IgD-negative memory B cell (primary cell): ENCODE measurements at regions not wholly inside any gene's neighbourhood (a gene's known extent, or its start where the extent isn't known, plus 50 kb on each side); places are given as distances from the start of the nearest gene placed in this dataset.
"Not testable (repeated sequence)": the region's sequence is repeated elsewhere in the genome, so short reads cannot be mapped to it uniquely, and the experiment has no call there.

Experiments
- H3K27ac Mint-ChIP-seq, 3 donors: one replicate each; pipeline ENCODE4 v1.8.0; 2020 to 2022; ENCODE audit warnings: mild to moderate bottlenecking in 3 of 3, mixed read lengths in 3 of 3, moderate library complexity in 1 of 3
- H3K27me3 Mint-ChIP-seq: one replicate; pipeline ENCODE4 v1.8.0; 2021; ENCODE audit warnings: mixed read lengths
- H3K36me3 Mint-ChIP-seq: one replicate; pipeline ENCODE4 v1.8.0; 2020; ENCODE audit warnings: mild to moderate bottlenecking, mixed read lengths
- H3K4me1 Mint-ChIP-seq, 3 donors: one replicate each; pipeline ENCODE4 v1.8.0; 2020 to 2022; ENCODE audit warnings: mixed read lengths in 3 of 3, mild to moderate bottlenecking in 1 of 3
- H3K4me3 Mint-ChIP-seq, 4 donors: one replicate each; pipeline ENCODE4 v1.8.0; 2020 to 2022; ENCODE audit warnings: mild to moderate bottlenecking in 4 of 4, mixed read lengths in 4 of 4, moderate library complexity in 3 of 4
- H3K9me3 Mint-ChIP-seq, 3 donors: one replicate each; pipeline ENCODE4 v1.8.0; 2020 to 2021; ENCODE audit warnings: mixed read lengths in 3 of 3, mild to moderate bottlenecking in 1 of 3

DNA sequence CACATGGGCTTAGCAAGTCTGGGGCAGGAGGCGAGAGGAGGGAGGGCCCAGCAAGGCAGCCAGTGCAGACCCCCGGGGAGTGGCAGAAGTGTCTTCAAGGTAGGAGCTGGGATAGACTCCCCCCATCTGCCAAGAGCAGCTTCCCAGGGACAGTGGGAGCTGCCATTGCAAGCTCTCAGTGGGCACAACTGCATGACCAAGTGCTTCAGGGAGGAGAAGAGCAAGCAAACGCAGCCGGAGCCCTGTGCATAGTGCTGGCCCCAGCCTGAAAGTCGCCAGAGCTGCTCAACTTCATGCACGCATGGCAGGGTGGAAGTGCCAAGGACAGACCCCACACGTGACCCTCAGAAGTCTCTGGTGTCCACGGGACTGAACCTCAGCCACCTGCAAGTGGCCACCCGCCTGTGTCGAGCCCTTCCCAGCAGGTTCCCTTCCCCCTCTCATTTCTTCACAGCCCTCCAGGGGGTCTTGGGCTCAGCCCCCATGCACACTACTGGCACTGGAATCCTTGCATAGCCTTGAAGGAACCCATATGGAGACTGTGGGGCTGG, 89.4 kb downstream of the PLXNA1 start:
- Mint-ChIP-seq H3K27me3 (peaks cover 23% of the 10 kb centered on the region), H3K4me1 (peaks cover 0 to 10% (median 6%) of the 10 kb centered on the region in 3 donors), H3K27ac (no peak overlapping the region), H3K4me3 (no peak overlapping the region), H3K9me3 (peaks cover 0 to 7% (median 1%) of the 10 kb centered on the region in 3 donors), H3K36me3 (peaks cover 2% of the 10 kb centered on the region)

DNA sequence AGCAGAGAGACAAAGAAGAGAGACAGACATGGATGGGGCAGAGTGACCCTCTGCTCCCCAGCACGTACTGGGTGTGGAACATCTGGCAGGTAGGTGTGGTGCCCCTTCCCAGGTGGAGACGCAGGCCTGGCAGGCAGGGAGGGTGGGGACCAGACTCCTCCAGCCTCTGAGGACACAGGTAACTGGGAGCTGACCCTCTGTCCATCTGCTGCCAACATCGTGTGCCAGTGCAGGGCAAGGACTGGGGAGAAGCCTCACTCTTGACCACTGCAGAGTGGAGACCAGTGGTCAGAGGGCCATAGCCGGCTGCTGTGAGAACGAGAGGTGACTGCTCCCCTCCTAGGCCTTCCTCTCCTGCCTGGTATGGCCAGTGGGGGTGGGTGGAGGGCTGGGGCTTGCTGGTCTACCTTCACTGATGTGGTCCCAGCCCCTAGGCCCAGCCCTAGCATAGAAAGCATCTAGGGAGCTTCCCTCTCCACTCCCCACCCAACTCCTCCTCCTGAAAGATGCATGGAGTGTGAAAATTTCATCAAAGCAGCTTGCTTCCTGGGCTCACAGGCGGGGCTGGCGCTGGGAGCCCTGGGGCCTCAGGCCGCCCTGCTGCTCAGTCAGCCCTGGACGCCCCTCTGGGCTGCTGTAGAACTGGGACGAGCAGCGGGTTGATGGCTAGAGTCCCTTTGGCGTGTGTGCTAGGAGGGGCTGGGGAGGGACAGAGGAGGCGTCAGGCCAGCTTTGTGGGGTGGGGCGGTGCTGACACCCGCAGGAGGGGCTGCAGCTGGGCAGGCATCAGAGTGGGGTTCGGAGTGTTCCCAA, 90.3 kb downstream of the PLXNA1 start:
- Mint-ChIP-seq H3K27me3 (peaks cover 15% of the 10 kb centered on the region), H3K27ac (no peak overlapping the region), H3K36me3 (peaks cover 2% of the 10 kb centered on the region), H3K4me1 (peaks cover 0 to 10% (median 6%) of the 10 kb centered on the region in 3 donors), H3K9me3 (peaks cover 0 to 7% (median 1%) of the 10 kb centered on the region in 3 donors), H3K4me3 (no peak overlapping the region)

DNA sequence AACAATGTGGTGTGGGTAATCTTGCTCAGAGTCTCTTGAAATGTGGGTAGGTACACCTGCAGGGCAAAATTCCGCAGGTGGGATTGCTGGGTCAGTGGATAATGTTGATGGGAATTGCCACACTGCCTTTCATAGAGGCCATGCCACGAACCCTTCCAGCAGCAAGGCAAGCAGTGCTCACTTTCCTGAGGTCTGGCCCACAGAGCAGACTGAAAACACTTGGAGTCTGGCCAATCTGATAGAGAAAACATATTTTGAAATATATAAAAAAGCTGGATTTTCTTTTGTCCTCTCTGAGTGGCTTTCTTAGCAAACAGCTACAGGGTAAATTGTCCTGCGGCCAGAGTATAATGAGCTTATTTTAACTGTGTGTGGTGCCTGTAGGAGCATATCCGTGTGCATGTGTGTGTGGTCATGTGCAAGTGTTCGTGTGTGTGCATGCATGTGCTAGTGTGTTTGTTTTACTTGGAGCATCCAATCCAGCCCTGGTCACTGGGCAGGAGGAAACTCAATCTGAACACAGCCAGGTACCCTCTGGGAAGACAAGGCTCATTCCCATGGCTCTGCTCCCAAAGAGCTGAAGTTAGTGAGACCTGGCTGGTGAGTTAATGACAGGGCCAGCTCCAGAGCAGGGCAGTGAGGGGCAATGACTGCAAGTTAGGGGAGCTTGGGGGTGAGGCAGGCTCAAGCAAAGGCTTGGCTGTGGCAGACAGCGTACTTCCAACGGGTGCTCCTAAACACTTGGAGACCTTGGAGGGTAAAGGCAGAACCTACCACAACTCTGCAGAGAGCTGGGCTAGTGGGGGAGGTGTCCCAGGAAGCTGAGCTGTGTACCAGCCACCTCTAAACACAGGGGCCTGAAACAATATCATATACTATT, 91.3 kb downstream of the PLXNA1 start:
- Mint-ChIP-seq H3K9me3 (peaks cover 0 to 7% (median 1%) of the 10 kb centered on the region in 3 donors), H3K27ac (no peak overlapping the region), H3K4me3 (peak overlapping the region in 1 of 4 donors; percentile 13), H3K27me3 (peaks cover 9% of the 10 kb centered on the region), H3K4me1 (peaks cover 0 to 10% (median 6%) of the 10 kb centered on the region in 3 donors), H3K36me3 (peaks cover 2% of the 10 kb centered on the region)

DNA sequence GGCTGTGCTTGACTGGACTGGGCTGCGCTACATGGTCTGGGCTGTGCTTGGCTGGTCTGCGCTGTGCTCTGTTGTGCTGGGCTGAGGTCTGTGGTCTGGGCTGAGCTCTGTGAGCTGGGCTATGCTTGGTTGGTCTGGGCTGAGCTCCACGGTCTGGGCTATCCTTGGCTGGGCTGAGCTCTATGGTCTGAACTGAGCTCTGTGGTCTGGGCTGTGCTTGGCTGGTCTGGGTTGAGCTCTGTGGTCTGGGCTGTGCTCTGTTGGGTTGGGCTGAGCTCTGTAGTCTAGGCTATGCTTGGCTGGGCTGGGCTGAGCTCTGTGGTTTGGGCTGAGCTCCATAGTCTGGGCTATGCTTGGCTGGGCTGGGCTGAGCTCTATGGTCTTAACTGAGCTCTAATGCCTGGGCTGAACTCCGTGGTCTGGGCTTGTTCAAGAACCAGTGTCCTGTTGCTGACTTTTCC, 92.0 kb downstream of the PLXNA1 start:
- no peak overlapping the region for H3K27ac Mint-ChIP-seq
- peaks cover 0 to 10% (median 6%) of the 10 kb centered on the region in 3 donors for H3K4me1 Mint-ChIP-seq
- H3K4me3 Mint-ChIP-seq = peak overlapping the region in 2 of 4 donors; percentile 74 to 75
- H3K36me3 Mint-ChIP-seq = peaks cover 2% of the 10 kb centered on the region
- H3K9me3 Mint-ChIP-seq = peaks cover 0 to 7% (median 1%) of the 10 kb centered on the region in 3 donors
- H3K27me3 Mint-ChIP-seq = peaks cover 6% of the 10 kb centered on the region

DNA sequence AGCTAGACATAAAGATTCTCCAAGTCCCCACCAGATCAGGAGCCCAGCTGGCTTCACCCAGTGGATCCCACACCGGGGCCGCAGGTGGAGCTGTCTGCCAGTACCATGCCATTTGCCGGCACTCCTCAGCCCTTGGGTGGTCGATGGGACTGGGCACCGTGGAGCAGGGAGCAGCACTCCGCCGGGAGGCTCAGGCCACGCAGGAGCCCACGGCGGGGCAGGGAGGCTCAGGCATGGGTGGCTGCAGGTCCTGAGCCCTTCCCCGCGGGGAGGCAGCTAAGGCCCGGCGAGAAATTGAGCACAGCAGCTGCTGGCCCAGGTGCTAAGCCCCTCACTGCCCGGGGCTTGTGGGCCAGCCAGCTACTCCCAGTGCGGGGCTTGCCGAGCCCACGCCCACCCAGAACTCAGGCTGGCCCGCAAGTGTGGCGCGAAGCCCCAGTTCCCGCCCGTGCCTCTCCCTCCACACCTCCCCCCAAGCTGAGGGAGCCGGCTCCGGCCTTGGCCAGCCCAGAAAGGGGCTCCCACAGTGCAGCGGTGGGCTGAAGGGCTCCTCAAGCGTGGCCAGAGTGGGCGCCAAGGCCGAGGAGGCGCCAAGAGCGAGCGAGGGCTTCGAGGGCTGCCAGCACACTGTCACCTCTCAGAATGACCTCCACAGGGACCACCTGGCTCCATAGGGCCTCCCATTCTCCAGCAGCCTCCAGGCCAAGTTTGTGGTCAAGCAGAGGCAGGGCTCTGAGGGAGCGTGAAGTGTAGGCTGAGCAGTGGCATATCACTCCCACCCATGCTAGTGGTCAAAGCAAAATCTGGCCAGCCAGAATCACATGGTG, 93.5 kb downstream of the PLXNA1 start:
- not testable (repeated sequence) for H3K9me3 Mint-ChIP-seq, H3K36me3 Mint-ChIP-seq, H3K4me3 Mint-ChIP-seq, H3K27ac Mint-ChIP-seq
- peaks cover 14% of the 10 kb centered on the region for H3K27me3 Mint-ChIP-seq
- peaks cover 0 to 10% (median 6%) of the 10 kb centered on the region in 3 donors for H3K4me1 Mint-ChIP-seq

DNA sequence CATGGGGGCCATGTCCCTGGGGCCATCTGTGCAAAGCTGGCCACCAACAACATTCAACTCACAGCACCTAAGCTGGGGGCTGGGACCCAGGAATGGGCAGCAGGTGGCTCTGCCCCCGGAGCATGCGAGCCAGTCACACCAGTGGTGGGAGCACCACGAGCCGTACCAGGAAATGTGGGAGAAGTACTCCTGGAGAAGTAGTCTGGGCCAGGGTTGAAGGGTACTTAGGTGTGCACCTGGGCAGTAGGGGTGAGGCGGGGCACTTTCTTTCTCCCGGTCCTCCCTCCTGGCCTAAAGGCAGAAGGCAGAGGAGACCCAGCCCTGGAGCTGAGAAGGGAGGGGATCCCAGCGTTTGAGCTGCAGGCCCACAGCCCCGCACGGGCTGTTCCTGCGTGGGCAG, 94.2 kb downstream of the PLXNA1 start:
- H3K27ac Mint-ChIP-seq = no peak overlapping the region
- H3K4me3 Mint-ChIP-seq = no peak overlapping the region
- peaks cover 0 to 10% (median 6%) of the 10 kb centered on the region in 3 donors for H3K4me1 Mint-ChIP-seq
- peaks cover 14% of the 10 kb centered on the region for H3K27me3 Mint-ChIP-seq
- peaks cover 0 to 5% (median 1%) of the 10 kb centered on the region in 3 donors for H3K9me3 Mint-ChIP-seq
- H3K36me3 Mint-ChIP-seq = peaks cover 2% of the 10 kb centered on the region

DNA sequence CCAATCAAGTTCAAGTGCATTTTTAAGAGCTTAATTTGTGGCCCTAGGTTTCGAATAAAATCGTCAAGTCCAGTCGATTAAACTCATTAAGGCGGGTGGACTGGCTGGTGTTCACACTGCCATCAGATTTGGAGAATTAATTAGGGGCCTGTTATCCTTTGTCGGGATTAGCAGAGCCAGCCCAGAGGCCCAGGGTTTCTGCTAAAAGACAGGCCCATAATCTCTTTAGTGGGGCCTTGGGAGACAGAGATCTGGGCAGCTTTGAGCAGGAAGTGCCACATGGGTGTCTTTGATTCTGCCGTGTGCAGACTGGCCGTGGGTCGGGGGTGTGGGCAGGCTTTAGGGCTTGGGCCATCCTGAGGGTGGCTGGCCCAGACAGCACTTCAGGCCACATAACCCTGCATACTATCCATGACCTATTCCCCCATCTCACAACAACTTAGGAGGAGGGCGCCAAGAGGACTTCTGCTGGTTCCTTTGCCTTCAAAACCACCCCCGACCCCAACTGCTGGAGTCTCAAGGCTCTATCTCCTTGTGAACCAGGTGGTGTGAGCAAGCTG, 94.7 kb downstream of the PLXNA1 start:
- H3K27ac Mint-ChIP-seq = no peak overlapping the region
- H3K27me3 Mint-ChIP-seq = peaks cover 14% of the 10 kb centered on the region
- no peak overlapping the region for H3K4me3 Mint-ChIP-seq
- H3K36me3 Mint-ChIP-seq = peaks cover 2% of the 10 kb centered on the region
- peaks cover 0 to 10% (median 6%) of the 10 kb centered on the region in 3 donors for H3K4me1 Mint-ChIP-seq
- H3K9me3 Mint-ChIP-seq = peaks cover 0 to 5% (median 1%) of the 10 kb centered on the region in 3 donors

DNA sequence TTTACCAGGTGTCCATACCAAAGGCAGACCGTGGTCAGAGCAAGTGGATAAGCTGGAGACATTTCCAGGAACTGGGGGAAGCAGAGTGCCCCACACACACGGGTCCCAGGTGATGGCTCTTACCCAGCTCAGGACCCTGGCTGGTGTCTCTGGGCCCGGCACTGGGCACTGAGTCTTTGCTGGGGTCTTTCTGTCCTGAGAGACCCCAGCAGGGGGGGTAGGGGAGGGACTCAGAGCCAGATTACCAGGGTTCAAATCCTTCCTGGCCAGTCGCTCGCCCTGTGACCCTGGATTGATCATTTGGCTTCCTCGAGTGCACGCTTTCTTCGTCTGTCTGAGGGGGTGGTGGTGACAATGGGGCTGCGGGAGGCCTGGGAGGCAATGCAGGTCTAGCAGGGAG, 95.7 kb downstream of the PLXNA1 start:
- Mint-ChIP-seq H3K4me3 (no peak overlapping the region), H3K4me1 (peaks cover 0 to 10% (median 6%) of the 10 kb centered on the region in 3 donors), H3K27me3 (peaks cover 16% of the 10 kb centered on the region), H3K9me3 (peaks cover 0 to 5% (median 1%) of the 10 kb centered on the region in 3 donors), H3K36me3 (peaks cover 3% of the 10 kb centered on the region), H3K27ac (peak overlapping the region in 1 of 3 donors; percentile 53)

DNA sequence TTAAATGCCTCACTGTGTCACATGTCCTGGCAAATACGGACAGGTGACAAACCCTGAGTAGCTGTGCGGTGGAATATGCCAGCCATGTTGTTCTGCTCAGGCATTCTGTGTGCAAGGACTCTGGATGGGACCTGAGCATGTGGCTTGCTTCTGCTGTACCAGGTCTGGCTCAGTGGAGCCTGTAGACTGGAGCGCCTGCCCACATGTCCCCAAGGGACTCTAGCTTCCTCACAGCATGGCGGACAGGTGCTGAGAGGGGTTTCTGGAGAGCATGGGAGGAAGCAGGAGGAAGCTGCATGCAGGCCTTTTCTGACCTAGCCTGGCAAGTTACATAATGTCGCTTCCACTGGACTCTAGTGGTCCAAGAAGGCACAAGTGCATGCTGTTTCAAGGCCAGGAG, 96.3 kb downstream of the PLXNA1 start:
- peaks cover 0 to 10% (median 5%) of the 10 kb centered on the region in 3 donors for H3K4me1 Mint-ChIP-seq
- no peak overlapping the region for H3K4me3 Mint-ChIP-seq
- peaks cover 19% of the 10 kb centered on the region for H3K27me3 Mint-ChIP-seq
- peaks cover 0 to 5% (median 1%) of the 10 kb centered on the region in 3 donors for H3K9me3 Mint-ChIP-seq
- no peak overlapping the region for H3K27ac Mint-ChIP-seq
- H3K36me3 Mint-ChIP-seq = peaks cover 3% of the 10 kb centered on the region

DNA sequence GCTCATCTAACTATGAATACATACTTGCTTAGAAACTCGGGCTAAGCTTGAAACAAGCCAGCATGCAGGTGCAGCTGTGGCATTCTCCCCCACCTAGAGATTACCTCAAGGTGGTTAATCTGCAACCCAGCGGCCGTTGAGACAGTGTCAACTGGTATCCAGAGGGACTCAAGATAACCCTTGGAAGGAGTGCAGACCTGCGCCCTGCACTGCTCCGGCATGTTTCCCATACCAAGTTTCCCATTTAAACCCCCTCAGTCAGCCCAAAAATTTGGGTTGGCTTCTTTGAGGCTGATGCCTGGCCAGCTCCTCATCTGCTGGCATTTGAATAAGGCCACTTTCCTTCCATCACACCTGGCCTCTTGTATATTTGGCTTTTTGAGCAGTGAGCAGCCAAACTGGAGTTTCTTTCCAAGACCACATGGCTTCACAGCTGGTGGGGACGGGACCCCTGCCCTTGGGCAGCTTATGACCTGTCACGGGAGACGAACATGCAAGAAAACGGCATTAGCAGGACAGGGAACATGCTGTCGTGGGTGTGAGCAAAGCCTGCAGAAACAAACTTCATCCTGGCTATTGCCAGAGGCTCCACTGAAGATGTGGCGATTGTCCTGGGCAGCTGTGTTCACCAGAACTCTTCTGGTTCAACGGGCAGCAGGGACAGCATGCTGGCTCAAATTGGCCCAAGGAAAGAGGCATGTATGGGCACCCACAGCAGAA, 98.2 kb downstream of the PLXNA1 start:
- no peak overlapping the region for H3K4me3 Mint-ChIP-seq
- no peak overlapping the region for H3K27ac Mint-ChIP-seq
- H3K27me3 Mint-ChIP-seq = peaks cover 22% of the 10 kb centered on the region
- H3K9me3 Mint-ChIP-seq = peaks cover 0 to 2% (median 0%) of the 10 kb centered on the region in 3 donors
- H3K36me3 Mint-ChIP-seq = peaks cover 3% of the 10 kb centered on the region
- H3K4me1 Mint-ChIP-seq = no peaks in the 10 kb centered on the region

DNA sequence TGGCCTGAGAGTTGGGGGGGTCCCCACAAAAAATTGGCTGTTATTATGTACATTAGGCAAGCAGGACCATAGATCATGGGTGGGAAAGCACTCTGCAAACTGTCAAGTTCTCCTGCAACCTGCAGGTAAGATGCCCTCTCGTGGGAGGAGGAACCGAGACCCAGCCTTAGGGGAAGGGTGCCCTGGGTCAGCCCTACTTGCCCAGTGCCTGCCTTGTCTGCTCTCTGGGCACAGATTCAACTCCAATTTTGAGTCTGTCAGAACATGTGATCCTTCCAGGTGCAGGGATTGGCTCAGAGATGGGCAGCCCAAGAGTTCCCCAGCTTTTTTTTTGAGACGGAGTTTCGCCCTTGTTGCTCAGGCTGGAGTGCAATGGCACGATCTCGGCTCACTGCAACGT, 99.2 kb downstream of the PLXNA1 start:
- Mint-ChIP-seq H3K9me3 (peaks cover 0 to 3% (median 0%) of the 10 kb centered on the region in 3 donors), H3K4me1 (no peaks in the 10 kb centered on the region), H3K27ac (no peak overlapping the region), H3K4me3 (no peak overlapping the region), H3K36me3 (peaks cover 3% of the 10 kb centered on the region), H3K27me3 (peaks cover 22% of the 10 kb centered on the region)

DNA sequence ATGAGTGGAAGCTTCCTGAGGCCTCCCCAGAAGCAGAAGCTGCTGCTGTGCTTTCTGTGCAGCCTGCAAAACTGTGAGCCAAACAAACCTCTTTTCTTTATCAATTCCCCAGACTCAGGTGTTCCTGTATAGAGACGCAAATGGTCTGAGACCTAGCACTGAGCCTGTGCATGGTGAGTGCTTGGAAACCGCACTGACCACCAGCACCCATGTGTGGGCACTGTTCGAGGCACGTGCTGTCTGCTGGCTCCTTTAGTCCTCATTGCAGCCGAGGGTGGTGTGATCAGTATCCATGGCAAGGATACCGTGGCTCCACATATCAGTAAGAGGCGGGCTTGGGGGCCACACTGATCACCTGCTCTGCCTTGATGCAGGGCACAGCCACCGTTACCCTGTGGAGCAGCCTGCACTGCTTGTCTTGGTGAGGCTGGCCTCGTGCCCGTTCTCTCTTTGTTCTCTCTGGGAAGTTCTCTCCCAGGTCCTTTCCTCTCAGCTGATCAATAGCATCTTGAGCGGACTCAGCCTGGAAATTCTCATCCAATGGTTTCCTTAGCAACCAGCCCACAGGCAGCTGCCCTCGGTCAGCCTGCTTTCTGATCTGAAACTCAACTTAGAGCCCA, 101.0 kb downstream of the PLXNA1 start:
- peak overlapping the region in 1 of 3 donors; percentile 61 for H3K27ac Mint-ChIP-seq
- H3K4me1 Mint-ChIP-seq = no peaks in the 10 kb centered on the region
- H3K9me3 Mint-ChIP-seq = peaks cover 0 to 3% (median 0%) of the 10 kb centered on the region in 3 donors
- H3K4me3 Mint-ChIP-seq = no peak overlapping the region
- peaks cover 25% of the 10 kb centered on the region for H3K27me3 Mint-ChIP-seq
- peaks cover 3% of the 10 kb centered on the region for H3K36me3 Mint-ChIP-seq

DNA sequence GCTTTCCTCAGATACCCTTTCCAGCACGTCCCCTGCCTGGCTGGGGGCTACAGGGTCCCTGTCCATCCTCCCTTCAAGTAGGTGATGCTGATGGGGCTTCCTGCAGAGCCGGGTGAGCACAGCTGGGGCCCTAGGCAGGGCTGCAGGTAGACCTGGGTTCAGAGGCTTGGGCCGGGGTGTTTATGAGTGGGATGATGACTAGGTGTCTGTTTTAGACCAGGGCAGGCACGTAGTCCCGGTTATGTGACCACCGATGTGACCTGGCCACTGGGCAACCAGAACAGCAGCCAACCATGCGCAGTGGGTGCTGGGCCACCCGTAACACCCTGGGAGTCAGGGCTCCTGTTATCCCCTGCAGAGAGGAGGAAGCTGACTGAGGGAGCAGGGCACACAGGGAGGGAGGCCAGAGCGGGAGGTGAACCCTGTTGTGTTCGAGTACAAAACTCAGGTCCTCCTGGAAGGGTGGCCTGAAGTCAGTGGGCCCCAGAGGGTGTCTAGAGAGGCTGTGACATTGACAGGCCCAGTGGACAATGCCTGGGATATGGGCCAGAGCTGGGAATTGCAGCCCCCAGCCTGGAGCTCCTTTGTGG, 101.6 kb downstream of the PLXNA1 start:
- H3K27me3 Mint-ChIP-seq = peaks cover 27% of the 10 kb centered on the region
- no peak overlapping the region for H3K4me3 Mint-ChIP-seq
- peak overlapping the region in 1 of 3 donors; percentile 39 for H3K27ac Mint-ChIP-seq
- no peaks in the 10 kb centered on the region for H3K4me1 Mint-ChIP-seq
- peaks cover 3% of the 10 kb centered on the region for H3K36me3 Mint-ChIP-seq
- H3K9me3 Mint-ChIP-seq = peaks cover 0 to 3% (median 0%) of the 10 kb centered on the region in 3 donors
